ENCODE measurements at regions not wholly inside any gene's neighbourhood (a gene's known extent, or its start where the extent isn't known, plus 50 kb on each side); places are given as distances from the start of the nearest gene placed in this dataset.

- DNase-seq, result no peak
Measured at GRCh38 chr11:70575396-70576060, 177.2 kb downstream of the CTTN start.

GRCh38 chr11:70577258-70577603 is 178.9 kb downstream of the CTTN start:
- no peak for DNase-seq

GRCh38 chr11:70577948-70578347 is 179.6 kb downstream of the CTTN start:
- peak; percentile 15 for DNase-seq

GRCh38 chr11:70578371-70578770 is 180.0 kb downstream of the CTTN start:
- no peak for DNase-seq

- no peak for DNase-seq
Measured at GRCh38 chr11:70578831-70579230, 180.5 kb downstream of the CTTN start.

- DNase-seq, result no peak
Measured at GRCh38 chr11:70579316-70579955, 181.1 kb downstream of the CTTN start.

- no peak for DNase-seq
Measured at GRCh38 chr11:70580036-70580805, 181.9 kb downstream of the CTTN start.

- no peak for DNase-seq
Measured at GRCh38 chr11:70581991-70582885, 183.9 kb downstream of the CTTN start.

- DNase-seq, result no peak
Measured at GRCh38 chr11:70582886-70583641, 184.7 kb downstream of the CTTN start.

- DNase-seq, result no peak
Measured at GRCh38 chr11:70583781-70584218, 185.5 kb downstream of the CTTN start.

- DNase-seq, result no peak
Measured at GRCh38 chr11:70584498-70585235, 186.3 kb downstream of the CTTN start.

- DNase-seq, result no peak
Measured at GRCh38 chr11:70585236-70585545, 186.9 kb downstream of the CTTN start.

GRCh38 chr11:70586261-70587074 is 188.1 kb downstream of the CTTN start:
- DNase-seq, result no peak

- no peak for DNase-seq
Measured at GRCh38 chr11:70587075-70587389, 188.7 kb downstream of the CTTN start.

GRCh38 chr11:70590356-70590991 is 192.1 kb downstream of the CTTN start:
- DNase-seq, result no peak

- DNase-seq, result no peak
Measured at GRCh38 chr11:70592641-70593165, 194.4 kb downstream of the CTTN start.

- DNase-seq, result no peak
Measured at GRCh38 chr11:70593446-70593983, 195.2 kb downstream of the CTTN start.

- no peak for DNase-seq
Measured at GRCh38 chr11:70594031-70594430, 195.7 kb downstream of the CTTN start.

GRCh38 chr11:70594606-70595005 is 196.3 kb downstream of the CTTN start:
- no peak for DNase-seq

GRCh38 chr11:70595016-70595415 is 196.7 kb downstream of the CTTN start:
- DNase-seq, result no peak
